ENCODE measurements at regions not wholly inside any gene's neighbourhood (a gene's known extent, or its start where the extent isn't known, plus 50 kb on each side); places are given as distances from the start of the nearest gene placed in this dataset.

- no peak overlapping the region for H3K4me3 ChIP-seq (ENCODE audit: low read depth, low read length)
- TF ChIP-seq, protein P1, sequence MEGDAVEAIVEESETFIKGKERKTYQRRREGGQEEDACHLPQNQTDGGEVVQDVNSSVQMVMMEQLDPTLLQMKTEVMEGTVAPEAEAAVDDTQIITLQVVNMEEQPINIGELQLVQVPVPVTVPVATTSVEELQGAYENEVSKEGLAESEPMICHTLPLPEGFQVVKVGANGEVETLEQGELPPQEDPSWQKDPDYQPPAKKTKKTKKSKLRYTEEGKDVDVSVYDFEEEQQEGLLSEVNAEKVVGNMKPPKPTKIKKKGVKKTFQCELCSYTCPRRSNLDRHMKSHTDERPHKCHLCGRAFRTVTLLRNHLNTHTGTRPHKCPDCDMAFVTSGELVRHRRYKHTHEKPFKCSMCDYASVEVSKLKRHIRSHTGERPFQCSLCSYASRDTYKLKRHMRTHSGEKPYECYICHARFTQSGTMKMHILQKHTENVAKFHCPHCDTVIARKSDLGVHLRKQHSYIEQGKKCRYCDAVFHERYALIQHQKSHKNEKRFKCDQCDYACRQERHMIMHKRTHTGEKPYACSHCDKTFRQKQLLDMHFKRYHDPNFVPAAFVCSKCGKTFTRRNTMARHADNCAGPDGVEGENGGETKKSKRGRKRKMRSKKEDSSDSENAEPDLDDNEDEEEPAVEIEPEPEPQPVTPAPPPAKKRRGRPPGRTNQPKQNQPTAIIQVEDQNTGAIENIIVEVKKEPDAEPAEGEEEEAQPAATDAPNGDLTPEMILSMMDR (IDR thresholded peaks at IDR 0.05; ENCODE audit: low read depth, low read length, missing control alignments), result no peak
- DNase-seq (ENCODE audit: low read depth), result no peak
Measured at GRCh38 chr2:145689277-145689676, 1169.4 kb upstream of the ZEB2 start.

DNA sequence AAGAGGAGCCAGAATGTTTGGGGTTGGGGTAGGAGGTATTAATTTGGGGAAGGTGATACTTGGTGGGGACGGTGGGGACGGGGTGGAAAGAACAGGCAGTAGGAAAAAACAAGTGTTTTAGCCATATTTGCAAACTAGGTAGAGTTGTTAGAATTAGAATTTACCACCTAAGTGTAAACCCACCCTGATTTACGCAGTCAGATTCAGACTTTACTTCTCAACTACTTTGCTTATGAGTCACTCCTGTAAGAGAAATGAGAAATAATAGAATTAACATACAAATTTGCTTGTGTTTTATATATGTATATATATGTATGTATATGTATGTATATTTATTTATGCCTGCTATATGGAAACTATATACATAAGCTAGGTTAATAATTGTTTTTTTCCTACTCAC, 1168.2 kb upstream of the ZEB2 start:
- no peak for DNase-seq (ENCODE audit: low read depth)
- TF ChIP-seq, protein P1 (IDR thresholded peaks at IDR 0.05; ENCODE audit: low read depth, low read length, missing control alignments), result no peak
- H3K4me3 ChIP-seq (ENCODE audit: low read depth, low read length), result no peak overlapping the region

GRCh38 chr2:145687442-145688134, 1167.7 kb upstream of the ZEB2 start:
- DNase-seq (ENCODE audit: low read depth), result no peak
- TF ChIP-seq, protein P1 (IDR thresholded peaks at IDR 0.05; ENCODE audit: low read depth, low read length, missing control alignments), result no peak
- no peak overlapping the region for H3K4me3 ChIP-seq (ENCODE audit: low read depth, low read length)

DNA sequence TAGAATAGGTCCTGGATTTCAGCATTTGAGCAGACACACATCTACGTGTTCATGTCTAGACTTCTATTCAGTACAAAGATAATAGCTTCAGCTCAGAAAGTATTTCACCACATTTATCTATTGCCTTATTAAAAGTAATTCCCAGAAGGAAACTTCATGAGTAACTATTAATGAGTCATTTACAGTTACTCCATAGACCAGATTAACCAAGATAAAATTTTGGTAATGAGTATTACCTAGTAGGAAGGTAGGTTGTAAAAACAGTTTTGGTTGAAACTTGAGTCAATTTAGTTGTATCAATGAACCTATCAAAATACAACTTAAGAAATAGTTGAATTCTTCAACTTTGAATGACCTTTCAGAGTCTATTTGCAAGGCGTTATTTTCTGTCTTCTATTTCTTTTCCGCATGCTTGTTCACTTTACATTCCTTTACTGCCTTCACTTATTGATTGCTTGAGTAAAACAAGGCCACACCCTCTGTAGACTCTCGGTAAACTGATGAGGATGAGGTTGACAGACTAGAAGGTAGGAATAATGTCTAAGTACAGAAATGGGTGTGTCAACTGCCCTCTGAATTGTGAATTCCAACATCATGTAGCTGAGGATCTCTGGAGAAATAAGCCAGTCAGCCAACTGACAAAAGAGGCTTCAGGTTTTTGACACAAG, 1165.6 kb upstream of the ZEB2 start:
- DNase-seq (ENCODE audit: low read depth), result no peak
- TF ChIP-seq, protein P1 (IDR thresholded peaks at IDR 0.05; ENCODE audit: low read depth, low read length, missing control alignments), result no peak

GRCh38 chr2:145682546-145683157, 1162.7 kb upstream of the ZEB2 start:
- no peak overlapping the region for H3K4me3 ChIP-seq (ENCODE audit: low read depth, low read length)
- DNase-seq (ENCODE audit: low read depth), result no peak
- TF ChIP-seq, protein P1 (IDR thresholded peaks at IDR 0.05; ENCODE audit: low read depth, low read length, missing control alignments), result no peak

More for the DNA sequence above, 1165.6 kb upstream of the ZEB2 start:
- no peak overlapping the region for H3K4me3 ChIP-seq (ENCODE audit: low read depth, low read length)

DNA sequence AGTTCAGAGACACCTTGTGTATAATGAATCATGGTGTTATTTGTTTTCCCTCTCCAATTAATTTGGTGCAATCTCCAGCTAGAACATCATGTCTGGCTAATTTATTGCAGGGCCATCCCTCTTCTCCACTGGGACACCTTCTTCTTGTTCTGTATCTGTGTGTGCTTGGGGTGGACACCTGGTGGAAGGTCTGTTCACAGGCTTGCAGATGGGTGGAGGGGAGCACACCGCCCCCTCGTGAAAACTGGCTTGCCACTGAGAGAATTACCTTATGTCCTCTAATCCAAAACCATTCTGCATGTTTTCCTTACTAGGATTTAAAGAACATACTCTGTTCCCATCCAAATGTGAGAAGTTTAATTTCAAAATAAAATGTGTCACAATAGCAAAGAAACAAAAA, 1160.4 kb upstream of the ZEB2 start:
- H3K4me3 ChIP-seq (ENCODE audit: low read depth, low read length), result no peak overlapping the region
- no peak for DNase-seq (ENCODE audit: low read depth)
- TF ChIP-seq, protein P1 (IDR thresholded peaks at IDR 0.05; ENCODE audit: low read depth, low read length, missing control alignments), result no peak

Measured in GM12864 (cell line).